GM18907 (cell line): ENCODE measurements at regions not wholly inside any gene's neighbourhood (a gene's known extent, or its start where the extent isn't known, plus 50 kb on each side); places are given as distances from the start of the nearest gene placed in this dataset.

Experiments used
- ATAC-seq: cut with Tn5 transposase; IDR thresholded peaks from one replicate; pipeline ENCODE4 v1.9.1; 2021; ENCODE audit warnings: mild to moderate bottlenecking, moderate library complexity; ENCODE audit not compliant: unreplicated experiment

DNA sequence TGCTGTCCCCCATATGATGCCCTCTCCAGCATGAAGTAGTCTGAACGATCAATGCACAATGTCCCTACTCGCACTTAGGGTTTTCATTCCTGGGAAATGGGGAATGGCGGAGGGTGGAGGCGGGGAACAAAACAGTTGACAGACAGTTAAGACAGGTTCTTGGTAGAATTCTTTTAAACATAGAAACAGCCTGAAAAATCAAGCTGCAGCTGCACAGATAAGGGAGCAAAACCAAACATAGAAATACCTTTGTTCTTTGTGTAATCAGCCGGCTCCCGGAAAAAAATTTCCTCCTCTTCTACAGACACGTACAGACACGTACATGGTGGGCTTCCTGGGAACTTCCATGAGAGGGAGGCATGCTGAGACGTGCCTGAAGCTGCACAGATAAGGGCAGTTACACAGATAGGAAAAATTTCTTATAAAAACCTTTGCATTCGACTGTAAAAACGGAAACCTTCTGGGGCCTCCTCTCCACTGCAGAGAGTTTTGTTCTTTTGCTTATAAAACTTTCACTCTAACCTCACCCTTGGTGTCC is 662.4 kb upstream of the PTPRD start:
- no peak for ATAC-seq

DNA sequence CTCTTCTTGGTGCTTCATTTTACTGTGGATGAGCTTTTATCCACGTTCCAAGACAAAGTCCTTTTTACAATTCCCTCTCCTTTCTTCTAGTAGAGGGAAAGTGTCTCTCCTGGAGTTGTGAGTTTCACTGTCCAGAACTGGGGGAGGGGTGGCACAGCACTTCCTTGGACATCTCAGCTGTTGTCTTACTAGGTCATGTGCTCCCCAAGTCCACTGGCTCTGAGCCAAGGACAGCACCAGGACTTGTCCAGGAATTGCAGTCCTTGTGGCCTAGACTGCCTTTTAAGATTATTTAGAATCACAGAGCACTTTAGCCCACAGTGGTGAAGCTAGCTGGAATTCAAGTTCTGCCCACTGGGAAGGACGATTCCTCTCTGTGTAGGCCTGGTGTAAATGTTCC is 700.2 kb upstream of the PTPRD start:
- ATAC-seq, result no peak

DNA sequence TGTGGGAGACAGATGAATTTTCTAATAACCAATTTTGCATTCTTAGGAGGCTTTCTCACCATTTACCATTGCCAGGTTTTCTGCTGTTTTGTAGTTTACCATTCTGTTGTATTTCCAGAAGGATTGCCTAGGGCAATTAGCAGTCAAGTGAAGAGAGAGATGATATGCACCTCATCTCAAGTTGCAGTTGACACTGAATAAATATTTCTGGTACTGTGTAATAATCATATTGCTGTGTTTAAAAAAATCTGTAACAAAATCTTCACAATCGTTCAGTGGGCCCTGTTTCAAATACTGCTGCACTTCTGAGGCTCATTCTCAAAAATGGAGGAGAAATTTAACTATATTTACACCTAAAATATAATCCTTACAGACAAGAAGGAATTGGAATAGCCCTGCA is 706.1 kb upstream of the PTPRD start:
- no peak for ATAC-seq

GRCh38 chr9:11319538-11319937 is 706.7 kb upstream of the PTPRD start:
- no peak for ATAC-seq

DNA sequence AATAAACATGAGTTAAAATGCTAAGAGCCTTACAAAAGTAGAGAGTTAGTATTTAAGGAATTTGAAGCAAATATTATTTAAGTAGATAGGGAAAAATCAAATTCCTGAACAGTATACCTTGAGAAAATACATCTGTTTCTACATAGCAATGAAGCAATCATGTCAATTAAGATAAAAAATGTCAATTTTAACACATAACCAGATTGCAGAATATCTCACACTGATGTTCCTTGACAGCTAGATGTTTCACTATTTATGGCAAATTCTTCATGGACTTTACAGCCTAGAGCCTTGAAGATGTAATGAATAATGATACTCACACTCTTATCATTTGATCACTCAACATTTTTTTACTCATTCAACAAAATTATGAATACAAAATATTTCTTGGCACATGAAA is 708.2 kb upstream of the PTPRD start:
- no peak for ATAC-seq

DNA sequence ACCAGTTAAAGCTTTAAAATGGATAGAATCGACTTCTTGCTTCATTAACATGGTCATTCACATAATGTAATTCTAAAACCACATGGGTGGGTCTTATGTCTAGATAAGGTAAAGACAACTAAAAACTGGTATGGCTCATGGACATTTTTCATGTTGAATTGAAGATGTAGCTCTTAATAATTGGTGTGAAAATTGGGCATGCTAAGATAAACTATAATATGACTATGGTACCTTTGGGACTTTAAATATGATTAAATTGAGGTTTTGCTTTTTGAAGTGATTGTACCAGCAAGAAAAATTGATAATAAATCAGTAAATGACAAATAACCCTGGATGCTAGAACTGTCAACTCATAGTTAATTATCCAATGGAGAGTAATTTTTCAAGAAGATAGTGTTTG is 710.7 kb upstream of the PTPRD start:
- ATAC-seq, result no peak

- ATAC-seq, result no peak
Observed at GRCh38 chr9:11326231-11326630, 713.4 kb upstream of the PTPRD start.

DNA sequence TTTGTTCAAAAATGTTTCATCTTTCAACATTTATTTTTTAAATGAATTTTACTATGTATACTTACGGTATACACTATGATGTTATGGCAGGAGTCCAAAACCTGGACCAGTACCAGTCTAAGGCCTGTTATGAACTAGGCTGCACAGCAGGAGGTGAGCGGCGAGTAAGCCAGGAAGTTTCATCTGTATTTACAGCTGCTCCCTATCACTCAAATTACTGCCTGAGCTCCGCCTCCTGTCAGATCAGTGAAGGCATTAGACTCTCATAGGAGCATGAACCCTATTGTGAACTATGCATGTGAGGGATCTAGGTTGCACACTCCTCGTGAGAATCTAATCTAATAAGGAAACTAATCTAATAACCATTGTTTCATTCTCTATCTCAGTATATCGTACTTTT is 715.5 kb upstream of the PTPRD start:
- ATAC-seq, result no peak

DNA sequence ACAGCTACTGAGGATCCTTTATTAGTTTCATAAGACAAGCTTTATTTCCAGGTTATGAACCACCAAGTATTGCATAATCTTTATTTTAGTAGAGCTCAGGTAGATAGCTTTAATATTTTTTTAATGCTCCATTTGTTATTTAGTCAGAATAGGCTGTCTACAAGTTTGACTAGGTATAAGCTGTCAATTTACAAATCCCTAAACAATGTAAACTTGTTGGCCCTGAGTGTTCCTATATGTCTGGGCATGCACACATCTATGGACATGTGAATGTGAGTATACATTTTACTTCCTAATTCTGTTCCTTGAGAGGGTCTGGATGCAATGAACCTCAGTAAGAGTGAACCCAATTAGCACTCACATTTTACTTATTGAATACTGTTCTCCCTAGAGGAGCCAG is 722.2 kb upstream of the PTPRD start:
- ATAC-seq, result no peak

- no peak for ATAC-seq
Observed at GRCh38 chr9:11338130-11338529, 725.3 kb upstream of the PTPRD start.

GRCh38 chr9:11340654-11341053 is 727.9 kb upstream of the PTPRD start:
- ATAC-seq, result no peak

- no peak for ATAC-seq
Observed at GRCh38 chr9:11347437-11347836, 734.6 kb upstream of the PTPRD start.

DNA sequence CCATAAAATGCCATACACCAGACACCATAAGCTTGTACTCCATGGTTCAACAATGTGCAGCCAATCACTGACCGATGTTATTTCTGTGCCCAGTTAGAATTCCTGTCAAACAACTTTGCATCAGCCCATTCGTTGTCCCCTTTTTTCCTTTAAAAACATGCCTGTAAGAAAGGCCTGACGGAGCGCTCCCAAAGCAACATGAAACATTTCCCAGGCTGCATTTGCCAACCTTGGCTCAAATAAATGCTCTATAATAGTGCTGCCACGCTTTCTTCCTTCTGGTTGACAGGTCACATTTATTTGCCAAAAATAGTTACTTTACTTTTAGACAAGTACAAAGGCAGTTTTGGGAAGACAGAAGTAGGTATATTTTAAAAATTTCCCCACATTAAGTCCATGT is 735.6 kb upstream of the PTPRD start:
- ATAC-seq, result no peak

DNA sequence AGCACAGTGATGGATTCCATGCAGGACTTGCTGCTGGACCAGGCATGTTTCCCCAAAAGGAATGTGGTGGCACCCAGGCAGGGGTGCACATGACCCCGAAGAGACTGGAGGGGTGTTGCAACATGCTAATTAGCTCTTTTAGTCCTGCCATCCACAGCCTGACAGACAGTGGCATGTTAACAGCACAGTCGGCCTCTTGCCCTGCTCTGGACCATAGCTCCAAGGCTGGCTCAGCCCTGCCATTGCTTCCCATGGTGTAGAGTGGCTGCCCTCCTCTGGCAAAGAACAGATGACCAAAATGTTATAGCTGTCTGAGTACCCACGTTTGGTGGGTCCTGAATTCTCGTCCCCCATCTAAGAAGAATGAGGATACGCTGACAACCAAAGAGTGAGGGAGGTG is 736.4 kb upstream of the PTPRD start:
- ATAC-seq, result no peak

GRCh38 chr9:11352612-11353011 is 739.8 kb upstream of the PTPRD start:
- no peak for ATAC-seq

- no peak for ATAC-seq
Observed at GRCh38 chr9:11356067-11356466, 743.3 kb upstream of the PTPRD start.

GRCh38 chr9:11366585-11367129 is 753.9 kb upstream of the PTPRD start:
- no peak for ATAC-seq

- ATAC-seq, result no peak
Observed at GRCh38 chr9:11374926-11375325, 762.1 kb upstream of the PTPRD start.

GRCh38 chr9:11402621-11403020 is 789.8 kb upstream of the PTPRD start:
- no peak for ATAC-seq

DNA sequence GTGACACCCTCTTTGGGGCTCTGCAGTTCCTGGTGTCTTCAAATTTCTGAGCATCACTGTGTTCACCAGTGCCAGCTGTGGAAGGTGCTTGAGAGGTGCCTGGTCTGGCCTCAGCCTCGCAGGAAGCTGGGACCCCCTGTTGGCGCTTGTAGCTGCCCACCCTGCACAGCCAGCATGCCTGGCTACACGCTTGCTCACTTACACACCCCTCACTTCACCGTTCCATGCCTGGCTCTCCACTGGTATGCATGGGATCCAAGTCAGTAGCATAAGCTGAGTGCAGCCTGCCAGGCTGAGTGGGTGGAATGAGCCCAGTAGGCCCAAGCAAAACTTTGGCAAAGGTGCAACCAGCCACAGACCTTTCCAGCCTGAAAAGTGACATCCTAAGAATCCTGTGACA is 801.4 kb upstream of the PTPRD start:
- ATAC-seq, result no peak

GRCh38 chr9:11417782-11418181 is 805.0 kb upstream of the PTPRD start:
- ATAC-seq, result no peak

DNA sequence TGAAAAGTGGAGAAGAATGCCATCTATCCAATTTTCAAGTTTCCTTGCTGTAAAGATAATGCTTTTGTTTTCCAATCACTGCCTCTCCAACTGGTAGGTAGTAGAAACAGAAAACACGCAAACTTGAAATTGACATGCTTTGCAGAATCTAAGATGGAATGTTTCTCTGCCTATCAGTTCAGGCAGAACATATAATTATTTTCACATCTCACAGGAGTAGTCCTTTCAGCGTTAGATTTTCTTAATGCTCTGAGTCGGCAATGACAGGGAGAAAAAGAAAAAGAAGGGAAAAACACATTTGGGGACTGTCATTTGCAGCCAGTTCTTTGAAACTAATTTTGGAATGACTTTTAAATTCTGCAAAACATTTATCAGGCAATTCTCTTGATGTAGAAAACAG is 818.7 kb upstream of the PTPRD start:
- ATAC-seq, result no peak

DNA sequence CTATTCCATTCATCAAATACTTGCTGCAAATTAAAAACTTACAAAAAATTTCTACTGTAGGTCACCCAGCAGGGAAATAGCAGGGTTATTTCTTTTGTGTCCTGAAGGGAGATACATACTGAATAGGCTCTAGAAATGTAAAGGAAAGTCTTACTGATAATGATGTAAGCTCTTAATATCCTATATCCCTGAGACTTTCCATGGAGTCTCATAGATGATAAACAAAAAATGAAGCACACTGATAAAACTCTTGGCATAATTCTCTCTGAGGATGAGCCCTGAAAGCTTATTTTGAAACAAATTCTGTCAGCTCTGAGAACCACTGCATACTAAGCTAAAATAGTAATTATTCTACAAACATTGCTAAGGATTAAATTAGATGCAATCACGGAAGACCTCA is 819.6 kb upstream of the PTPRD start:
- ATAC-seq, result no peak
